A673 (cell line): ENCODE measurements at regions not wholly inside any gene's neighbourhood (a gene's known extent, or its start where the extent isn't known, plus 50 kb on each side); places are given as distances from the start of the nearest gene placed in this dataset.

Experiments used
- BruUV-seq: library from RNA; stranded (reverse); fragments of 400-500 nt; replicated peaks from 2 replicates; lab custom pipeline; 2021; lab: Mats Ljungman, UMichigan
- CTCF ChIA-PET: fragments of 300-600 bp; sonication (Branson Sonifier 250); formaldehyde crosslinking; loops from one replicate; lab custom pipeline; 2022; ENCODE audit warnings: antibody characterized with exemption; lab: Charles Lee
- POLR2A ChIA-PET: fragments of 300-600 bp; sonication (Branson Sonifier 250); formaldehyde crosslinking; loops from one replicate; lab custom pipeline; 2022; ENCODE audit warnings: antibody characterized with exemption; ENCODE audit not compliant: low non-redundant PET; lab: Charles Lee
- DNase-seq: peaks from one replicate; pipeline ENCODE4 v3.0.0-alpha.2; 2015; ENCODE audit warnings: low spot score
- H3K27ac ChIP-seq: fragments of 200-600 bp; sonication (generic); 2 replicates; pipeline ENCODE4 v1.5.1; 2016; ENCODE audit warnings: mixed run types, low read depth, mild to moderate bottlenecking, mixed read lengths, antibody characterized with exemption, low read length; ENCODE audit not compliant: poor library complexity, severe bottlenecking
- H3K27me3 ChIP-seq: fragments of 200-600 bp; sonication (generic); replicated peaks from 2 replicates; pipeline ENCODE4 v1.6.1; 2017; ENCODE audit warnings: mixed run types, low read depth, mild to moderate bottlenecking, mixed read lengths, antibody characterized with exemption, low read length; ENCODE audit not compliant: insufficient read depth, poor library complexity
- H3K36me3 ChIP-seq: fragments of 200-600 bp; sonication (generic); 2 replicates; pipeline ENCODE4 v1.6.1; 2016; ENCODE audit warnings: mixed run types, mild to moderate bottlenecking, mixed read lengths, antibody characterized with exemption, low read length; ENCODE audit not compliant: insufficient read depth, poor library complexity, severe bottlenecking
- H3K4me1 ChIP-seq: fragments of 200-600 bp; sonication (generic); 2 replicates; pipeline ENCODE4 v1.6.1; 2017; ENCODE audit warnings: mixed run types, mild to moderate bottlenecking, mixed read lengths, antibody characterized with exemption, low read length; ENCODE audit not compliant: insufficient read depth, poor library complexity, severe bottlenecking
- H3K4me3 ChIP-seq: fragments of 200-600 bp; sonication (generic); 2 replicates; pipeline ENCODE4 v1.5.1; 2016; ENCODE audit warnings: low read depth, mixed run types, mild to moderate bottlenecking, mixed read lengths, low read length; ENCODE audit not compliant: poor library complexity, severe bottlenecking
- H3K9me3 ChIP-seq: fragments of 200-600 bp; sonication (generic); 2 replicates; pipeline ENCODE4 v1.6.1; 2016; ENCODE audit warnings: mixed run types, low read depth, mild to moderate bottlenecking, mixed read lengths, antibody characterized with exemption, low read length; ENCODE audit not compliant: poor library complexity, severe bottlenecking
- EZH2 ChIP-seq: fragments of 200-600 bp; sonication (generic); IDR thresholded peaks from 2 replicates; pipeline ENCODE4 v1.6.1; 2017; ENCODE audit warnings: borderline replicate concordance, low read depth, mild to moderate bottlenecking, mixed read lengths, antibody characterized with exemption, low read length; ENCODE audit not compliant: poor library complexity, severe bottlenecking
- intact Hi-C: fragments of 100-400 bp; cut with micrococcal nuclease; formaldehyde crosslinking; loops from one replicate; pipeline ENCODE4 v1.10.0; 2022; ENCODE audit not compliant: unreplicated experiment
- TF ChIP-seq, protein P1 (sequence below): fragments of 300-800, 200-600 bp; sonication (generic); conservative IDR thresholded peaks from 2 replicates; pipeline ENCODE4 v1.5.1; 2017; ENCODE audit warnings: low read depth, mild to moderate bottlenecking, antibody characterized with exemption, low read length, moderate library complexity, mixed read lengths

DNA sequence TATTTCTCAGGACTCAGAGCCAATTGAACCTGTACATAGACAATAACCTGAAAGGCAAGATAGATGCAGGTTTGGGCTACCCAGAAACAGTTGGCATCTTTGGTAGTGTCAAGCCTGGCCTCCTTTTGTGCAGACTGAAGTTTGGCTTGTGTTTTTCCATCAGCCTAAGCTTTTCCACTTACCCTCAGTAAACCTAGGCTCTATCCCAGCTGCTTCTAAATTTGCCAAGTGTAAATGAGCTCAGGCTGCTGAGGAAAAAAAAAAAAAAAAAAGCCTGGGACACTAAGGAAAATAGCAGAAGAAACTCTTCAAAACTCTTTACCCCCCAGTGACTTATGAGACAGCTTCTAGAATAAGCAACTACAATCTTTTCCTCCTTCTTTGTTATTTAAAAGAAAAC, 316.3 kb upstream of the SORCS1 start:
- intact Hi-C loops, result no loop called here
- Histone ChIP-seq H3K36me3 (no peaks in the 10 kb centered on the region), H3K4me3 (no peak overlapping the region), H3K9me3 (no peaks in the 10 kb centered on the region), H3K27me3 (no peaks in the 10 kb centered on the region), H3K27ac (no peak overlapping the region), H3K4me1 (no peaks in the 10 kb centered on the region)
- ChIA-PET CTCF (interaction anchor here (0.6 kb wide), 1 partner anchor 831 kb away, joined by 4 read pairs; no protein-coding TSS in a partner anchor), POLR2A (no interaction called here)
- no TSS peak for BruUV-seq
- DNase-seq, result peak; percentile 39
- no peak for TF ChIP-seq EZH2
- TF ChIP-seq, protein P1, sequence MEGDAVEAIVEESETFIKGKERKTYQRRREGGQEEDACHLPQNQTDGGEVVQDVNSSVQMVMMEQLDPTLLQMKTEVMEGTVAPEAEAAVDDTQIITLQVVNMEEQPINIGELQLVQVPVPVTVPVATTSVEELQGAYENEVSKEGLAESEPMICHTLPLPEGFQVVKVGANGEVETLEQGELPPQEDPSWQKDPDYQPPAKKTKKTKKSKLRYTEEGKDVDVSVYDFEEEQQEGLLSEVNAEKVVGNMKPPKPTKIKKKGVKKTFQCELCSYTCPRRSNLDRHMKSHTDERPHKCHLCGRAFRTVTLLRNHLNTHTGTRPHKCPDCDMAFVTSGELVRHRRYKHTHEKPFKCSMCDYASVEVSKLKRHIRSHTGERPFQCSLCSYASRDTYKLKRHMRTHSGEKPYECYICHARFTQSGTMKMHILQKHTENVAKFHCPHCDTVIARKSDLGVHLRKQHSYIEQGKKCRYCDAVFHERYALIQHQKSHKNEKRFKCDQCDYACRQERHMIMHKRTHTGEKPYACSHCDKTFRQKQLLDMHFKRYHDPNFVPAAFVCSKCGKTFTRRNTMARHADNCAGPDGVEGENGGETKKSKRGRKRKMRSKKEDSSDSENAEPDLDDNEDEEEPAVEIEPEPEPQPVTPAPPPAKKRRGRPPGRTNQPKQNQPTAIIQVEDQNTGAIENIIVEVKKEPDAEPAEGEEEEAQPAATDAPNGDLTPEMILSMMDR, result no peak

DNA sequence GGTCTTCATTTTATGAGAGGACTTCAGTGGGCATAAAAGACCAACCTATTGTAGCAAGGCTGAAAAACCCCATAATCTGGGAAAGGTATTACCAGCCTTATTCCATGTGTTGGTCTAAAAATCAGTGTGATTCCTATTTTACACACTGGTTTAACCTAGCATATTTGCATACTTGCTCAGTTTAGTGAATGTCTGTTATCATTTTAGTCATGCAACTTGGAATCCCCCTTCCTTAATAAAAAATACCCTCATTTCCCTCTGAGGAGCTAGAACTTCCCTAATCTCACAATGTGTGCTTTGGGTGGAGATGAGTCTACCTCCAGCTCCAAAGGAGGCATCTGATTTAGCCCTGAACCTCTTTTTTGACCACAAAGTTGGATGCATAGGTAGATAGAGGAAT, 312.8 kb upstream of the SORCS1 start:
- H3K27me3 ChIP-seq, result no peaks in the 10 kb centered on the region
- no peak overlapping the region for H3K4me3 ChIP-seq
- H3K9me3 ChIP-seq, result no peaks in the 10 kb centered on the region
- TF ChIP-seq EZH2, result no peak
- TF ChIP-seq, protein P1, result no peak
- no peak for DNase-seq
- H3K4me1 ChIP-seq, result no peaks in the 10 kb centered on the region
- BruUV-seq, result no TSS peak
- H3K27ac ChIP-seq, result no peak overlapping the region
- H3K36me3 ChIP-seq, result no peaks in the 10 kb centered on the region
- CTCF ChIA-PET, result no interaction called here
- intact Hi-C loops, result no loop called here
- POLR2A ChIA-PET, result no interaction called here

DNA sequence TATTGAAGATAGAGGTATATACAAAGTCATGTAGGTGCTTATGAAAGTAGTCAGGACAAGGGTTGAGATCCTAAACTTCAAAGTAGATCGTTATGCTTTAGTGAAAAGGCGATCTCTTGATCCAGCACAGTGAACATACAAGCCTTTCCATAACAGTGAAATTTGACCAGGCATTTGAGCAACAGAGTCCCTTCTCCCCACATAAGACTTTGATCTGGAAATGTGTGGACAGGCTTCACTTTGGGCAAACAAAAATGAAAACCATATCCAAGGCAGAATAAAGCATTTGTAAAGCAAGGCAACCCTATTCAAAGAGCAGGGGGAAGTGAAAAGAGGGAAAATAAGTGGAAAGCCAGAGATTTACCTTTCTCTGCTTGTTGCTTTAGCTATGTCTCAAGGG, 311.9 kb upstream of the SORCS1 start:
- ChIA-PET CTCF (no interaction called here), POLR2A (no interaction called here)
- TF ChIP-seq, protein P1, result no peak
- no peak for TF ChIP-seq EZH2
- Histone ChIP-seq H3K27ac (no peak overlapping the region), H3K4me1 (no peaks in the 10 kb centered on the region), H3K4me3 (no peak overlapping the region), H3K27me3 (no peaks in the 10 kb centered on the region), H3K9me3 (no peaks in the 10 kb centered on the region), H3K36me3 (no peaks in the 10 kb centered on the region)
- DNase-seq, result no peak
- intact Hi-C loops, result no loop called here
- BruUV-seq, result no TSS peak
